ENCODE measurements at regions not wholly inside any gene's neighbourhood (a gene's known extent, or its start where the extent isn't known, plus 50 kb on each side); places are given as distances from the start of the nearest gene placed in this dataset.
"Not testable (repeated sequence)": the region's sequence is repeated elsewhere in the genome, so short reads cannot be mapped to it uniquely, and the experiment has no call there.

DNA sequence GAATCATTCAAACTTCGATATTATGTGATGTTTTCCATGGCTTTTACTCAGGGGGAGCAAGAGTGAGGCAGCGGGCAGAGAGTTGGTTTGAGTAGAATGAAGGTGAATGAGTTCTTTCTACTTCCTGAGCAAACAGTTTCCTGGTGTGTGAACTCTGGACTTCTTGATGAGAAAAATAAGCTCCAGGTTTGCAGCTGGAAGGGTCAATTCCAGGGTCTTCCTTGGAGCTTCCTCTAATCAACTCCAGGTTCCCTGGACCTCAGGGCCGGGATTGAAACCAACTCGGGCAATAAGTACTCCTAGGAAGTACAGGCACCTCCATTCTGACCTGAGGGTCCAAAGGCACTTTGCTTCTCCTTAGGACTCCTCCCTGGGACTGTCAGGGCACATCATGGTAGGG is 243.6 kb upstream of the ONECUT1 start:
- DNase-seq (ENCODE audit: extremely low read depth, low read depth) = no peak
- H3K4me3 ChIP-seq (replicated peaks; ENCODE audit: low read depth, low read length) = no peak overlapping the region
- TF ChIP-seq, protein P1, sequence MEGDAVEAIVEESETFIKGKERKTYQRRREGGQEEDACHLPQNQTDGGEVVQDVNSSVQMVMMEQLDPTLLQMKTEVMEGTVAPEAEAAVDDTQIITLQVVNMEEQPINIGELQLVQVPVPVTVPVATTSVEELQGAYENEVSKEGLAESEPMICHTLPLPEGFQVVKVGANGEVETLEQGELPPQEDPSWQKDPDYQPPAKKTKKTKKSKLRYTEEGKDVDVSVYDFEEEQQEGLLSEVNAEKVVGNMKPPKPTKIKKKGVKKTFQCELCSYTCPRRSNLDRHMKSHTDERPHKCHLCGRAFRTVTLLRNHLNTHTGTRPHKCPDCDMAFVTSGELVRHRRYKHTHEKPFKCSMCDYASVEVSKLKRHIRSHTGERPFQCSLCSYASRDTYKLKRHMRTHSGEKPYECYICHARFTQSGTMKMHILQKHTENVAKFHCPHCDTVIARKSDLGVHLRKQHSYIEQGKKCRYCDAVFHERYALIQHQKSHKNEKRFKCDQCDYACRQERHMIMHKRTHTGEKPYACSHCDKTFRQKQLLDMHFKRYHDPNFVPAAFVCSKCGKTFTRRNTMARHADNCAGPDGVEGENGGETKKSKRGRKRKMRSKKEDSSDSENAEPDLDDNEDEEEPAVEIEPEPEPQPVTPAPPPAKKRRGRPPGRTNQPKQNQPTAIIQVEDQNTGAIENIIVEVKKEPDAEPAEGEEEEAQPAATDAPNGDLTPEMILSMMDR (IDR thresholded peaks at IDR 0.05; ENCODE audit: low read depth, low read length, missing control alignments) = no peak

DNA sequence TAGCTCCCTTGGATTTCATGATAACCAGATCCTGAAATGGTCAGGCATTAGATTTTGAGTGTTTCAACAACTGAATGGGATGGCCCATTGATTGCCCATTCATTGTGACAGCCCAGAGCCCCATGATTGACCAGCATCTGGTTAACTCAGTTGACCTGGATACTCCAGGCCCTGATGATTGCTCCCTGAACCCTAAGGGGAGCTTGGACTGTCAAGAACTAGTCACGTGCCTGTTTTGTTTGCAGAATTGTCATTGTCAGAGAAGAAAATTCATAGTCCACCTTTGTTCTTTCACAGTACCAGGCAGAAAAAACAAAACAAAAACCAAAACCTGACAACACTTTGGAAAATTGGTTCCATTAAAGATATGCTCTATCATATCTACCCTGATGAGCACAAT is 241.3 kb upstream of the ONECUT1 start:
- TF ChIP-seq, protein P1 (IDR thresholded peaks at IDR 0.05; ENCODE audit: low read depth, low read length, missing control alignments) = no peak
- no peak for DNase-seq (ENCODE audit: extremely low read depth, low read depth)
- H3K4me3 ChIP-seq (replicated peaks; ENCODE audit: low read depth, low read length) = no peak overlapping the region

DNA sequence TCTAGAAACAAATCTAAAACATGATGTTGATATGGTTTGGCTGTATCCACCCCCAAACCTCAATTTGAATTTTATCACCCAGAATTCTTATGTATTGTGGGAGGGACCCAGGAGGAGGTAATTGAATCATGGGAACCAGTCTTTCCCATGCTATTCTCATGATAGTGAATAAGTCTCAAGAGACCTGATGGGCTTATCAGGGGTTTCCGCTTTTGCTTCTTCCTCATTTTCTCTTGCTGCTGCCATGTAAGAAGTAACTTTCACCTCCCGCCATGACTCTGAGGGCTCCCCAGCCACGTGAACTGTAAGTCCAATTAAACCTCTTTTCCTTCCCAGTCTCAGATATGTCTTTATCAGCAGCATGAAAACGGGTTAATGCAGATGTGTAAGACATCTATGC is 232.7 kb upstream of the ONECUT1 start:
- no peak overlapping the region for H3K4me3 ChIP-seq (replicated peaks; ENCODE audit: low read depth, low read length)
- DNase-seq (ENCODE audit: extremely low read depth, low read depth) = no peak
- TF ChIP-seq, protein P1 (IDR thresholded peaks at IDR 0.05; ENCODE audit: low read depth, low read length, missing control alignments) = no peak

DNA sequence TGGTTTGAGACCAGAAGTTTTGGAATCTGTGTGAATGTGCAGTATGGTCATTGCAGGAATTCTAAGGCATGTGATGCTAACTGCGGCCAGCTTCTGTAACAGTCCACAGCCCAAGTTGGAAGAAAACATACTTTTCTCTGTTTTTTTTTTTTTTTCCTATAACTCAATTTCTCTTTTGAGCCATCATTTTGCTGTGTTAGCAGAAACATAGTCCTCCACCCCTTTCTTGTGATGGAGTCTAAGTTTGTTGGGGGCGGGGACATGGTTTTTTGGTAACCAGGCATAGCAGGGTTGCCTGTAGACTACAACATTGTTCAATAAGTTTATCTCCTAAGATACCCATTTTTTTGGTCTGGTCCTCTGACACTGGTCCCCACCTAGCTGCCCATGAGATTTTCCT is 223.2 kb upstream of the ONECUT1 start:
- TF ChIP-seq, protein P1 (IDR thresholded peaks at IDR 0.05; ENCODE audit: low read depth, low read length, missing control alignments) = no peak
- no peak overlapping the region for H3K4me3 ChIP-seq (replicated peaks; ENCODE audit: low read depth, low read length)
- no peak for DNase-seq (ENCODE audit: extremely low read depth, low read depth)

DNA sequence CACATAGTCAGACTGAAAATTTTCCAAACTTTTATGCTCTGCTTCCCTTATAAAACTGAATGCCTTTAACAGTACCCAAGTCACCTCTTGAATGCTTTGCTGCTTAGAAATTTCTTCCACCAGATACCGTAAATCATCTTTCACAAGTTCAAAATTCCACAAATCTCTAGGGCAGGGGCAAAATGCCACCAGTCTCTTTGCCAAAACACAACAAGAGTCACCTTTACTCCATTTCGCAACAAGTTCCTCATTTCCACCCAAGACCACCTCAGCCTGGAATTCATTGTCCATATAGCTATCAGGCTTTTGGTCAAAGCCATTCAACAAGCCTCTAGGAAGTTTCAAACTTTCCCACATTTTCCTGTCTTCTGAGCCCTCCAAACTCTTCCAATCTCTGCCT is 221.6 kb upstream of the ONECUT1 start:
- DNase-seq (ENCODE audit: extremely low read depth, low read depth); H3K4me3 ChIP-seq (replicated peaks; ENCODE audit: low read depth, low read length): not testable (repeated sequence)

DNA sequence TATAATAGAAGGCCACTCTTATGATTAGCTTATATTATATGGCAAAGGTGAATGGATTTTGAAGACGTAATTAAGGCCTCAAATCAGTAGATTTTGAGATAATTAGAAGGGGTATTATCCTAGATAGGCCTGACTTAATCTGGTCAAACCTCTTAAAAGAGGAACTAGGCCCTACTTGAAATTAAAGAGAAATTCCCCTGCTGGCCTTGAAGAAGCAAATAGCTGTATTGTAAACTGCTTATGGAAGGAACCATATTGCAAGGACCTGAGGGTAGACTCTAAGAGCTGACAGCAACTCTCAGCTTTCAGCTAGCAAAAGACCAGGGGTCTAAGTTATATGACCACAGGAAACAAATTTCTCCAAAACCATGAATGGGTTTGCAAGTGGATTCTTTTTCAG is 219.0 kb upstream of the ONECUT1 start:
- DNase-seq (ENCODE audit: extremely low read depth, low read depth) = no peak
- no peak overlapping the region for H3K4me3 ChIP-seq (replicated peaks; ENCODE audit: low read depth, low read length)
- TF ChIP-seq, protein P1 (IDR thresholded peaks at IDR 0.05; ENCODE audit: low read depth, low read length, missing control alignments) = no peak

DNA sequence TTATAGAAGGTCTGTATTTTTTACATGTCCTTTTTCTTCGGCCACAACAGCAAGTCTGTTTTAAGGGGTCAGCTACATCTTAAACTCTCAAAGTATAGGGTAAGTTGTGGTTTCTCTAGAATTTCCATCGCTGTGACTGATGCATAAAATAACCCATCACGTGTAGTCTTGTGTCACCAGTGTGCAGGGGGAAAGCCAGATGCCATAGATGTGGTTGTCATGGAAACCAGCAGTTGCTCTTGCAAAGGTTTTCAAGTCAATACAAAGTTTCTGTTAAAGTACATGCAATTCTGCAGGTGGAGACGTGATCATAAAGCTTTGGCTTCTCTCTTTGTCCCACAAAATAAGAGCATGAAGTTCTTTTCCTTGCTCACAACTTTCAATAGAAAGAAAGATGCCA is 210.3 kb upstream of the ONECUT1 start:
- TF ChIP-seq, protein P1 (IDR thresholded peaks at IDR 0.05; ENCODE audit: low read depth, low read length, missing control alignments) = no peak
- no peak for DNase-seq (ENCODE audit: extremely low read depth, low read depth)
- no peak overlapping the region for H3K4me3 ChIP-seq (replicated peaks; ENCODE audit: low read depth, low read length)

All from HFF-Myc (cell line).